Mucosa of rectum (tissue), 2 donors: ENCODE measurements at regions not wholly inside any gene's neighbourhood (a gene's known extent, or its start where the extent isn't known, plus 50 kb on each side); places are given as distances from the start of the nearest gene placed in this dataset.

ENCODE experiments used
- H3K27ac ChIP-seq, 2 donors: one replicate each; pipeline ENCODE4 v1.7.0; 2013; ENCODE audit warnings: inconsistent platforms in 2 of 2, low read depth in 2 of 2, low read length in 2 of 2
- H3K27me3 ChIP-seq, 2 donors: one replicate each; pipeline ENCODE4 v1.7.0; 2013; ENCODE audit warnings: low read length in 2 of 2; ENCODE audit not compliant: control insufficient read depth in 2 of 2, insufficient read depth in 2 of 2
- H3K36me3 ChIP-seq, 2 donors: one replicate each; pipeline ENCODE4 v1.7.0; 2013; ENCODE audit warnings: low read length in 2 of 2; ENCODE audit not compliant: control insufficient read depth in 2 of 2, insufficient read depth in 2 of 2
- H3K4me1 ChIP-seq, 2 donors: one replicate each; pipeline ENCODE4 v1.7.0; 2013; ENCODE audit warnings: low read length in 2 of 2, mild to moderate bottlenecking in 1 of 2; ENCODE audit not compliant: control insufficient read depth in 2 of 2, insufficient read depth in 2 of 2
- H3K4me3 ChIP-seq, 2 donors: one replicate each; pipeline ENCODE4 v1.7.0; 2013; ENCODE audit warnings: low read length in 2 of 2
- H3K9ac ChIP-seq, 2 donors: one replicate each; pipeline ENCODE4 v1.7.0; 2013; ENCODE audit warnings: low read length in 2 of 2, low read depth in 1 of 2, mild to moderate bottlenecking in 1 of 2
- H3K9me3 ChIP-seq, 2 donors: one replicate each; pipeline ENCODE4 v1.7.0; 2013; ENCODE audit warnings: low read length in 2 of 2; ENCODE audit not compliant: control insufficient read depth in 2 of 2
- donor health status: healthy.
- donor health status: Normal muscosa, but diverticular disease.

DNA sequence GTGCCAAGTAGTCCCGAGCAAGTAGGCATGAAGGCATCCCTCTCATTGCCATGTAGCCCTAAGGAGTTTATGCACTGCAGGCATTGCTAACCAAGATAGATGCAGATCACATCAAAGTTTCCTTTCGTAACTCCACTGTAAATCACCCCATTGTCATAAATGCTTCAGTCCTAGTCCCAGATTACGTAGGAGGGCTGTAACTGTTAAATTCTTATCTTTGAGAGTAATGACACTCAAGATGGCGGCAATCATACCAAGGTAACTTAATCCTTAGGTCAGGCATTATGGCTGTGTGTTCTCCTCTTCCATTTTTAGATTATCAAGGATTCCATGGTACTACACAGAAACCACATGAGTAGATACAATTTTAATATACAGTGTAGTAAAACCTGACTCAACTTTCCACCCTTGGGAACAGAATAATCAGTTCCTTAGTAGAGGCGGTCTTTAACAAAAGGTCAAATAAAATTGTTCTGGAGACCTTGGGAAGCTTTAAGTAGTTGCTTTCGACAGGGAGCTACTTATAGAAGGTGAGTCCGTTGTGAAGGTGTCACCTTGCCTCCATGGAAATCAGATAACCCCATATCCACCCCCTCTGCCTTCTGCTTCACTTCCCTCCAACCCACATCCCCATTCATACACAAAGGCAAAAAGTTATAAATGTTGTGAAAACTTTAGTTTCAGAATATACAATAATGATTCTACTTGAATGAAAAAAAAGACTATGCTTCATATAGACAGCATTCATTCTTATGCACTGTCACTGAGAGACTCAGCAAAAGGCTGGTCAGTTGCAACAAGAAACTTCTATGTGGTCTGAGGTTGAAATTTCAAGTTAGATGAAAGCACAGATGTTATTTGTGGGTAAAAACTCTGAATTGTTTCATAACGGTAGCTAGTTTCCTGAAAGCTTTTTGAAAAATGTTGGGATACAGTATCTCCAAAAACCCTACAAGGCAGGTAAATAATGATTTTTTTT, 64.8 kb upstream of the GALNT5 start:
- H3K36me3 ChIP-seq, result no peaks in the 10 kb centered on the region
- no peak overlapping the region for H3K4me3 ChIP-seq
- H3K27me3 ChIP-seq, result no peaks in the 10 kb centered on the region
- no peak overlapping the region for H3K27ac ChIP-seq
- no peaks in the 10 kb centered on the region for H3K9me3 ChIP-seq
- no peaks in the 10 kb centered on the region for H3K4me1 ChIP-seq
- no peak overlapping the region for H3K9ac ChIP-seq

- H3K9me3 ChIP-seq, result no peaks in the 10 kb centered on the region
- no peaks in the 10 kb centered on the region for H3K36me3 ChIP-seq
- H3K4me1 ChIP-seq, result no peaks in the 10 kb centered on the region
- no peaks in the 10 kb centered on the region for H3K27me3 ChIP-seq
- no peak overlapping the region for H3K27ac ChIP-seq
- no peak overlapping the region for H3K4me3 ChIP-seq
- no peak overlapping the region for H3K9ac ChIP-seq
These were observed 64.0 kb upstream of the GALNT5 start for GRCh38 chr2:157193461-157193860.

DNA sequence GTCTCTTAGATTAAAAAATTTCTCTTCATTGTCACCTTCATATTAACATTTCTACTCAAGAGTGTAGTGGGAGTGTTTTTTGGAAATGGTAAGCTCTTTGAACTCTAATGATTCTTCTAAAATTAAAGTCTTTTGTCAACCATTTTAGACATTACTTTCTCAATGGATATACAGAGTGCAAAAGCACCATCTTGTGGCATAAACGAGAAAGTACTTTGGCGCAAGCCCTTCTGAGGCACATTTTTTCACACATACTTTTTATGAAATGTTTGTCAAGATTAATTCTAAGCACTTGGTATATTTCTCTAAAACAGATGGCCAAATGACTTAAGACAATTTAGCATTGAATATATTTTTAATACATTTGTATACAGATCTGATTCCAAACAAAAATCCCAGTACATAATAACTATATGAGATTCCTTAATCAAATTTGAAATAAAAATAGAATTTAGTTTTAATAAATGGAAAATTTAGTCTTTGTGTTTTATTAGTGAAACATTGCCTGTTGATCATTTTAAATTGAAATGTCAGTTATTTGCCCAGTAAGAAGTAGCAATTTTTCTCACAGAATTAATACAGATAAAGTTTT, 63.3 kb upstream of the GALNT5 start:
- H3K4me1 ChIP-seq, result no peaks in the 10 kb centered on the region
- H3K27me3 ChIP-seq, result no peaks in the 10 kb centered on the region
- H3K9ac ChIP-seq, result no peak overlapping the region
- H3K36me3 ChIP-seq, result no peaks in the 10 kb centered on the region
- no peak overlapping the region for H3K4me3 ChIP-seq
- no peaks in the 10 kb centered on the region for H3K9me3 ChIP-seq
- no peak overlapping the region for H3K27ac ChIP-seq

- no peaks in the 10 kb centered on the region for H3K9me3 ChIP-seq
- no peaks in the 10 kb centered on the region for H3K36me3 ChIP-seq
- no peak overlapping the region for H3K9ac ChIP-seq
- no peaks in the 10 kb centered on the region for H3K27me3 ChIP-seq
- H3K4me3 ChIP-seq, result no peak overlapping the region
- no peak overlapping the region for H3K27ac ChIP-seq
- no peaks in the 10 kb centered on the region for H3K4me1 ChIP-seq
These were observed 62.7 kb upstream of the GALNT5 start for GRCh38 chr2:157194844-157195243.

DNA sequence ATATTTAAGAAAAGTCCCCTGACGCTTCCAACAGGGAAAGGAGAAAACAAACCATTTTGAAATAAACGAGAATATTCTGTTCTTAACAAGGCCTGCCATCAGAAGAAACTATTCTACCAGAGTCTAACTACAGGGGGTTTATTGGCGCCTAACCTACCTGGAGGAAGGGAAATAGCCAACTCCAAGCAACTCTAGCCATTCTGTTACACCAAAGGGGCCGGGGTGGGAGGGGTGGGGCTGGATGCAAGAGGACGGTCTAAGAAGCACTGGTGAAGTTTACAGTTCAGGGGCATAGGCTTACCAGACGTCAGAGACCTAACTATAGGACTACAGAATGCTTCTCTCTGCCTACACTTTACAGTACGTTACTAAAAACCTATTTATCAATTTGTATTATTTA, 60.5 kb upstream of the GALNT5 start:
- H3K9me3 ChIP-seq, result no peaks in the 10 kb centered on the region
- no peak overlapping the region for H3K9ac ChIP-seq
- no peak overlapping the region for H3K4me3 ChIP-seq
- H3K27me3 ChIP-seq, result no peaks in the 10 kb centered on the region
- H3K36me3 ChIP-seq, result no peaks in the 10 kb centered on the region
- no peak overlapping the region for H3K27ac ChIP-seq
- no peaks in the 10 kb centered on the region for H3K4me1 ChIP-seq

- Histone ChIP-seq H3K4me1 (no peaks in the 10 kb centered on the region), H3K9me3 (no peaks in the 10 kb centered on the region), H3K27me3 (no peaks in the 10 kb centered on the region), H3K4me3 (no peak overlapping the region), H3K9ac (no peak overlapping the region), H3K27ac (no peak overlapping the region), H3K36me3 (no peaks in the 10 kb centered on the region)
These were observed 59.7 kb upstream of the GALNT5 start for GRCh38 chr2:157197848-157198247.

DNA sequence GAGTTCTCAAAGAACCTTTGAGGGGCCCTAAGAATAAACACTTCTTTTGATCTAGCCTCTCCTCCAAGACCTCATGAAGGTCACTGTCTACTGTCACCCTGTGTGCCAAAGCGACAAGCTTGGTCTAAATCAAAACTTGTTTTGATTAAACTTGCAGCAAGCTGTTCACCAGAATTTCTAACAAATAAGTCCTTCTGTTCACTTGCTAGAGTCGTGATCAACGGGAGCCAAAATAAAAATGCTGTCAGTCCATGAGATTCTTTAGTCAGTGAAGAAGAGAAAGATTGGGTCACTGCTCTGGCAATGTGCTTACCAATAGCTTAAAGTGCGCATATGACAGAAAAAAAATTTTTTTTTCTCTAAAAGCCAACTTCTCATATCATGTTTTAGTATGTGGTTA, 53.9 kb upstream of the GALNT5 start:
- Histone ChIP-seq H3K9ac (no peak overlapping the region), H3K27me3 (no peaks in the 10 kb centered on the region), H3K9me3 (no peaks in the 10 kb centered on the region)

DNA sequence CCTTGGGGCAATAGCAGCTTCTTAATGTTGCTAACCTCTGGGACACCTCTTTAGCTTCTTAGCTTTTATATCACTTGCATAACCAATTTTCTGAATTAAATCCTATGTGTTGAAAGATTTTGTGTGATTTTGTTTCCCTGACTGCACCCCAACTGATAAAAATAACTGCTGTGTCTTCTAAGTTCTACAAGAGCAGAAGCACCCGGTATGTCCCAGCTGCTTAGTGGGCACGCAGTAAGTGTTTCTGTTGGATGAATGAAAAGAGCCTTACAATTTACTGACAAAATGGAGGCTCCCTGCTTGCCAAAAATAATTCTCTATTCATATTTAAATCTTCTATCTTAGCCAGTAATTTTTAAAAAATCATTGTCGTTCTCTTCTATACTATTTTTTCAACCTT, 53.1 kb upstream of the GALNT5 start:
- Histone ChIP-seq H3K27me3 (no peaks in the 10 kb centered on the region), H3K36me3 (no peaks in the 10 kb centered on the region), H3K9me3 (no peaks in the 10 kb centered on the region), H3K9ac (no peak overlapping the region), H3K4me3 (no peak overlapping the region), H3K4me1 (no peaks in the 10 kb centered on the region), H3K27ac (no peak overlapping the region)

More for the DNA sequence above, 53.9 kb upstream of the GALNT5 start:
- Histone ChIP-seq H3K4me3 (no peak overlapping the region), H3K4me1 (no peaks in the 10 kb centered on the region), H3K36me3 (no peaks in the 10 kb centered on the region), H3K27ac (no peak overlapping the region)

GRCh38 chr2:157206916-157207315, 50.6 kb upstream of the GALNT5 start:
- H3K27me3 ChIP-seq, result no peaks in the 10 kb centered on the region
- no peak overlapping the region for H3K9ac ChIP-seq
- no peak overlapping the region for H3K27ac ChIP-seq
- no peak overlapping the region for H3K4me3 ChIP-seq
- H3K36me3 ChIP-seq, result no peaks in the 10 kb centered on the region
- H3K9me3 ChIP-seq, result no peaks in the 10 kb centered on the region
- no peaks in the 10 kb centered on the region for H3K4me1 ChIP-seq
